Endodermal cell (in vitro differentiated cells): ENCODE measurements at regions not wholly inside any gene's neighbourhood (a gene's known extent, or its start where the extent isn't known, plus 50 kb on each side); places are given as distances from the start of the nearest gene placed in this dataset.

Source experiments
- DNase-seq: peaks from one replicate; pipeline ENCODE4 v3.0.0-alpha.2; 2017
- H3K27ac ChIP-seq: 2 replicates; pipeline ENCODE4 v1.5.1; 2013; ENCODE audit warnings: mild to moderate bottlenecking, low read depth, low read length, moderate library complexity
- H3K27me3 ChIP-seq: 2 replicates; pipeline ENCODE4 v1.6.1; 2013; ENCODE audit warnings: mild to moderate bottlenecking, low read length, moderate library complexity; ENCODE audit not compliant: insufficient read depth, control insufficient read depth, poor library complexity, severe bottlenecking
- H3K36me3 ChIP-seq: 2 replicates; pipeline ENCODE4 v1.7.0; 2013; ENCODE audit warnings: mild to moderate bottlenecking, low read length, moderate library complexity; ENCODE audit not compliant: control insufficient read depth, insufficient read depth
- H3K4me1 ChIP-seq: one replicate; pipeline ENCODE4 v1.7.0; 2013; ENCODE audit warnings: low read length; ENCODE audit not compliant: control insufficient read depth, insufficient read depth
- H3K4me3 ChIP-seq: 2 replicates; pipeline ENCODE4 v1.5.1; 2013; ENCODE audit warnings: mild to moderate bottlenecking, low read length, moderate library complexity
- H3K9ac ChIP-seq: 2 replicates; pipeline ENCODE4 v1.6.1; 2013; ENCODE audit warnings: mild to moderate bottlenecking, low read length, moderate library complexity; ENCODE audit not compliant: poor library complexity, severe bottlenecking; ENCODE audit errors: extremely low read depth
- H3K9me3 ChIP-seq: 2 replicates; pipeline ENCODE4 v1.6.1; 2013; ENCODE audit warnings: mild to moderate bottlenecking, low read length, moderate library complexity; ENCODE audit not compliant: control insufficient read depth
- H3K27ac Mint-ChIP-seq: 2 replicates; pipeline ENCODE4 v1.8.0; 2020; ENCODE audit warnings: mixed read lengths
- H3K27me3 Mint-ChIP-seq: 2 replicates; pipeline ENCODE4 v1.8.0; 2021; ENCODE audit warnings: mild to moderate bottlenecking, mixed read lengths; ENCODE audit not compliant: insufficient read depth
- H3K36me3 Mint-ChIP-seq: 2 replicates; pipeline ENCODE4 v1.8.0; 2020; ENCODE audit warnings: low read depth, mixed read lengths
- H3K4me1 Mint-ChIP-seq: 2 replicates; pipeline ENCODE4 v1.8.0; 2020; ENCODE audit warnings: mixed read lengths
- H3K4me3 Mint-ChIP-seq: 2 replicates; pipeline ENCODE4 v1.8.0; 2020; ENCODE audit warnings: mild to moderate bottlenecking, moderate library complexity, mixed read lengths
- H3K9me3 Mint-ChIP-seq: 2 replicates; pipeline ENCODE4 v1.8.0; 2020; ENCODE audit warnings: mild to moderate bottlenecking, mixed read lengths
- WGBS, 2 experiments: methylation state at CpG; one replicate each; pipeline versions ENCODE4 v1.1.5 to v1.1.7; 2013; ENCODE audit warnings: missing lambda C conversion rate in 2 of 2, mixed read lengths in 1 of 2; ENCODE audit not compliant: insufficient coverage in 1 of 2, insufficient read length in 1 of 2; 5-methylcytosine and 5-hydroxymethylcytosine counted together
- TF ChIP-seq, protein P1 (sequence below): fragments of 200-600 bp; sonication (generic); conservative IDR thresholded peaks from 2 replicates; pipeline ENCODE4 v1.5.0; 2021; ENCODE audit warnings: antibody characterized with exemption, mild to moderate bottlenecking

DNA sequence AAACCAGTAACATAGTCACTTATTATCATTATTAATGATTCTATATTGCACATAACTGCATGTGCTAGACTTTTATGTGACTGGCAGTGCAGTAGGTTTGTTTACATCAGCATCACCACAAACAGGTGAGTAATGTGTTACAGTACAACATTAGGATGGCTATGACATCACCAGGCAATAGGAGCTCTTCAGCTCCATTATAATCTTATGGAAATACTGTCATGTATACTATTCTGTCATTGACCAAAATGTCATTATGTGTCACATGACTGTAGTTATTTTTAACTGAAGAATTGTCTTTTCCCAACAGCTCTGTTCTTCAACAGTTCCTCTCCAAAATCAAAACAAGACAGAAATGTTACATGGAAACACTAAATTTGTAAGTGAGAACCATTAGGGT, 96.3 kb downstream of the C18orf54 start:
- Mint-ChIP-seq H3K27ac (no peak overlapping the region), H3K4me3 (no peak overlapping the region), H3K36me3 (no peaks in the 10 kb centered on the region), H3K27me3 (no peaks in the 10 kb centered on the region), H3K9me3 (no peaks in the 10 kb centered on the region), H3K4me1 (no peaks in the 10 kb centered on the region)
- H3K9me3 ChIP-seq: no peaks in the 10 kb centered on the region
- H3K4me3 ChIP-seq: no peak overlapping the region
- no peak overlapping the region for H3K9ac ChIP-seq
- H3K36me3 ChIP-seq: no peaks in the 10 kb centered on the region
- H3K4me1 ChIP-seq: no peaks in the 10 kb centered on the region
- DNase-seq: no peak
- no peak overlapping the region for H3K27ac ChIP-seq
- no peaks in the 10 kb centered on the region for H3K27me3 ChIP-seq
- TF ChIP-seq, protein P1, sequence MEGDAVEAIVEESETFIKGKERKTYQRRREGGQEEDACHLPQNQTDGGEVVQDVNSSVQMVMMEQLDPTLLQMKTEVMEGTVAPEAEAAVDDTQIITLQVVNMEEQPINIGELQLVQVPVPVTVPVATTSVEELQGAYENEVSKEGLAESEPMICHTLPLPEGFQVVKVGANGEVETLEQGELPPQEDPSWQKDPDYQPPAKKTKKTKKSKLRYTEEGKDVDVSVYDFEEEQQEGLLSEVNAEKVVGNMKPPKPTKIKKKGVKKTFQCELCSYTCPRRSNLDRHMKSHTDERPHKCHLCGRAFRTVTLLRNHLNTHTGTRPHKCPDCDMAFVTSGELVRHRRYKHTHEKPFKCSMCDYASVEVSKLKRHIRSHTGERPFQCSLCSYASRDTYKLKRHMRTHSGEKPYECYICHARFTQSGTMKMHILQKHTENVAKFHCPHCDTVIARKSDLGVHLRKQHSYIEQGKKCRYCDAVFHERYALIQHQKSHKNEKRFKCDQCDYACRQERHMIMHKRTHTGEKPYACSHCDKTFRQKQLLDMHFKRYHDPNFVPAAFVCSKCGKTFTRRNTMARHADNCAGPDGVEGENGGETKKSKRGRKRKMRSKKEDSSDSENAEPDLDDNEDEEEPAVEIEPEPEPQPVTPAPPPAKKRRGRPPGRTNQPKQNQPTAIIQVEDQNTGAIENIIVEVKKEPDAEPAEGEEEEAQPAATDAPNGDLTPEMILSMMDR: no peak

DNA sequence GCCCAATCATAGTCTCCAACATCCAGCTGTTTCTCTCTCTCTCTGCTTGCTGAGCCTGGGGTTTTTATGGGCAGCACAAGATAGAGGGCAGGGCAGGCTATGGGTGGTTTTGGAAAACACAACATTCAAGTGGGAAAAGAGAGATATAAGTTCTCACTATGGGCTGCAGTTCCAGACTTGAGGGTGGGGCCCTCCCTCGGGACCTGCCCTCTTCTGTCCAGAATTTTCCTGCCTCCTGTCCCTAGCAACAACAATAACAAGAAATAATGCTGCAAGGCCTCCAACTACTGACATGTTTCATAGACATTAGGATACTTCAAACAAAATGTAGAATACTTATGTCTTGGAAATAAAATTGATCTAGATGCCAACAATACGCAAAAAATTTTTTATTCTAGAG, 107.8 kb downstream of the C18orf54 start:
- Histone ChIP-seq H3K9ac (no peak overlapping the region), H3K36me3 (no peaks in the 10 kb centered on the region), H3K4me3 (no peak overlapping the region), H3K27ac (no peak overlapping the region), H3K27me3 (no peaks in the 10 kb centered on the region), H3K4me1 (no peaks in the 10 kb centered on the region), H3K9me3 (peaks cover 8% of the 10 kb centered on the region)
- 88% methylated on average over 1 of the region's 2 CpGs; no CpG with 5 or more reads in 1 of the 2 experiments for WGBS, 2 experiments
- Mint-ChIP-seq H3K27me3 (no peaks in the 10 kb centered on the region), H3K27ac (no peak overlapping the region), H3K4me3 (no peak overlapping the region), H3K36me3 (no peaks in the 10 kb centered on the region), H3K4me1 (peaks cover 3% of the 10 kb centered on the region), H3K9me3 (no peaks in the 10 kb centered on the region)
- TF ChIP-seq, protein P1: no peak
- no peak for DNase-seq

DNA sequence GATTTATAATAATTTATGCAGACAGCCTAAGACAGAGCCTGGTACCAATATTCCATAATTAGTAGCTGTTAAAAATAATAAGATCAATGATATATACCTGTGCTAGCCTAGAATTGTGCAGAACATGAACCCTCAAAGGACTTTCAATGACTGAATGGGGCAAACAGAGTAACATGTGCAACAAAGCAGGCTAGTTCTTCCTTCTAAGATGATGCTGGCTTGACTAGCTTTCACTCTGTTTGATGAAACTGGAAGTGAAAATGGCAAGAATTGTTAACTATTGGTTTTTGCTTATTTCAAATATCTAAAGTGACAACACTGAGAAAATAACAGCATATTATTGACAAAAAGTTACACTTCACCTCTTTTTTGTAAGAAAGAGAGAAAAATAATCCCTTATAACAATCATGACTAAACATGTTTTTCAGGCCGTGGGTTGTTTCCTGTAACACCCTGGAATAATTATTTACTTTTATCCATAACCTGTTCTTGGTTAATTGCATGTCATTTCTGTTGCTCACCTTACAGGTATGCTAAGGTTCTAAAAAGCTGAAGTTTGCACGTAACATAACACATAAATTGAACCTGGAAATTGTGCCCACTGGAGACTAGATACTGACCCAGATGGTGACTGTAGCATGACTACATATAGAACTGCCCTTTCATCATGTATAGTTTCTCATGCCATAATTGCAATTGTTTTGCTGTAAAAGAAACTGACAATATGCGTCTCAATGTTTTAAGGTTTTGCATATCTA, 108.7 kb downstream of the C18orf54 start:
- Mint-ChIP-seq H3K27ac (no peak overlapping the region), H3K27me3 (no peaks in the 10 kb centered on the region), H3K36me3 (no peaks in the 10 kb centered on the region), H3K4me1 (peaks cover 3% of the 10 kb centered on the region), H3K9me3 (no peaks in the 10 kb centered on the region), H3K4me3 (no peak overlapping the region)
- Histone ChIP-seq H3K4me1 (no peaks in the 10 kb centered on the region), H3K9me3 (peaks cover 8% of the 10 kb centered on the region), H3K27me3 (no peaks in the 10 kb centered on the region), H3K27ac (no peak overlapping the region), H3K9ac (no peak overlapping the region), H3K4me3 (no peak overlapping the region), H3K36me3 (no peaks in the 10 kb centered on the region)
- 98 to 100% methylated on average over 2 to 3 of the region's 3 CpGs for WGBS, 2 experiments
- TF ChIP-seq, protein P1: no peak
- no peak for DNase-seq
